Thoracic aorta (tissue), 2 donors: ENCODE measurements at regions not wholly inside any gene's neighbourhood (a gene's known extent, or its start where the extent isn't known, plus 50 kb on each side); places are given as distances from the start of the nearest gene placed in this dataset.
"Not testable (repeated sequence)": the region's sequence is repeated elsewhere in the genome, so short reads cannot be mapped to it uniquely, and the experiment has no call there.

Experiments
- ATAC-seq: fragments of 150-250 bp; one replicate; pipeline ENCODE4 v1.8.0; 2017; ENCODE audit warnings: low read depth; ENCODE audit not compliant: insufficient number of reproducible peaks, low FRiP score
- DNase-seq: peaks from one replicate; pipeline ENCODE4 v3.0.0-alpha.2; 2020; ENCODE audit warnings: low spot score
- H3K27ac ChIP-seq, 2 donors: fragments of 200-600 bp; sonication (generic); 1 replicate in 1 of 2; 2 replicates in 1 of 2; pipeline ENCODE4 v1.5.1; 2016; ENCODE audit warnings: mild to moderate bottlenecking in 2 of 2, moderate library complexity in 2 of 2
- H3K27me3 ChIP-seq: fragments of 200-600 bp; sonication (generic); replicated peaks from 2 replicates; pipeline ENCODE4 v1.6.0; 2016; ENCODE audit warnings: mild to moderate bottlenecking; ENCODE audit not compliant: insufficient read depth
- H3K36me3 ChIP-seq: fragments of 200-600 bp; sonication (generic); one replicate; pipeline ENCODE4 v1.5.1; 2016
- H3K4me1 ChIP-seq, 2 donors: fragments of 200-600 bp; sonication (generic); 1 replicate in 1 of 2; 2 replicates in 1 of 2; pipeline versions ENCODE4 v1.5.1 to v1.6.0; 2016; ENCODE audit warnings: low read depth in 2 of 2, mild to moderate bottlenecking in 1 of 2; ENCODE audit not compliant: control insufficient read depth in 1 of 2
- H3K4me3 ChIP-seq: fragments of 200-600 bp; sonication (generic); 2 replicates; pipeline ENCODE4 v1.5.1; 2016; ENCODE audit warnings: mild to moderate bottlenecking
- H3K9me3 ChIP-seq: fragments of 200-600 bp; sonication (generic); 2 replicates; pipeline ENCODE4 v1.5.1; 2016
- TF ChIP-seq, protein P1 (sequence below): fragments of 200-600 bp; sonication (generic); IDR thresholded peaks from one replicate; pipeline ENCODE4 v1.5.1; 2019; ENCODE audit warnings: antibody characterized with exemption

DNA sequence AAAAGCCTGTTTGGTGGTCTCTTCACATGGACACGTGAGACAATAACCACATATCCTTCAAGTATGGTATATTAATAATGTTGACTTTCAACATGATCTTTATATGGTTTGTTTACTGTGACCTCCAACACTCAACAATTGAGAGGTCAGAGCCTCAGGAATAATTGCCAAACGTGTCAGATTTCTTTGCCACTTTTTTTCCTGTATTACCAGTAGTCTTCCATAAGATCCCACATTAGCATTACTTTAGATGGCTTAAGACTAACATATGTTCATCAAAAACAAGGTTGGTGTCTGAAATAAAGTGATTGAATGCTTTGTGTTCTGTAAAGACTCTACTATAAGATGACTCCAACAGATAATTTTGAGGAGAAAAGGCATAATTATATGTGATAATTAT, 118.7 kb upstream of the F3 start:
- TF ChIP-seq, protein P1, sequence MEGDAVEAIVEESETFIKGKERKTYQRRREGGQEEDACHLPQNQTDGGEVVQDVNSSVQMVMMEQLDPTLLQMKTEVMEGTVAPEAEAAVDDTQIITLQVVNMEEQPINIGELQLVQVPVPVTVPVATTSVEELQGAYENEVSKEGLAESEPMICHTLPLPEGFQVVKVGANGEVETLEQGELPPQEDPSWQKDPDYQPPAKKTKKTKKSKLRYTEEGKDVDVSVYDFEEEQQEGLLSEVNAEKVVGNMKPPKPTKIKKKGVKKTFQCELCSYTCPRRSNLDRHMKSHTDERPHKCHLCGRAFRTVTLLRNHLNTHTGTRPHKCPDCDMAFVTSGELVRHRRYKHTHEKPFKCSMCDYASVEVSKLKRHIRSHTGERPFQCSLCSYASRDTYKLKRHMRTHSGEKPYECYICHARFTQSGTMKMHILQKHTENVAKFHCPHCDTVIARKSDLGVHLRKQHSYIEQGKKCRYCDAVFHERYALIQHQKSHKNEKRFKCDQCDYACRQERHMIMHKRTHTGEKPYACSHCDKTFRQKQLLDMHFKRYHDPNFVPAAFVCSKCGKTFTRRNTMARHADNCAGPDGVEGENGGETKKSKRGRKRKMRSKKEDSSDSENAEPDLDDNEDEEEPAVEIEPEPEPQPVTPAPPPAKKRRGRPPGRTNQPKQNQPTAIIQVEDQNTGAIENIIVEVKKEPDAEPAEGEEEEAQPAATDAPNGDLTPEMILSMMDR, result no peak
- no peak for ATAC-seq

DNA sequence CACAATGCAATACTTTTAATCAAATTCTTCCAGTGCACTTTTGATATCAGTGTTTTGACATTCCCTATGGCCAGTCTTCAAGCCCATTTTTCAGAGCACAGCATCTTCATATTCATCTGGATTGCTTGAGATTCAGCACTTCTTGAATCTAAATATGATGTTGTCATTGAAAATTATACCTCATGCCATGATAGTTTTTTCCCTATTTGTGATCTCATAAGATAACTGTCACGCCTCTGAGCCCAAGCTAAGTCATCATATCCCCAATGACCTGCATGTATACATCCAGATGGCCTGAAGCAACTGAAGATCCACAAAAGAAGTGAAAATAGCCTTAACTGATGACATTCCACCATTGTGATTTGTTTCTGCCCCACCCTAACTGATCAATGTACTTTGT, 117.6 kb upstream of the F3 start:
- not testable (repeated sequence) for H3K27me3 ChIP-seq, H3K27ac ChIP-seq, ATAC-seq, H3K36me3 ChIP-seq, DNase-seq, H3K4me3 ChIP-seq, H3K9me3 ChIP-seq
- peaks cover 5 to 25% of the 10 kb centered on the region in 2 donors for H3K4me1 ChIP-seq

More for the DNA sequence above, 118.7 kb upstream of the F3 start:
- H3K4me3 ChIP-seq, result no peak overlapping the region
- H3K27ac ChIP-seq, result no peak overlapping the region
- H3K36me3 ChIP-seq, result no peaks in the 10 kb centered on the region
- peaks cover 5 to 17% of the 10 kb centered on the region in 2 donors for H3K4me1 ChIP-seq
- DNase-seq, result no peak
- H3K9me3 ChIP-seq, result no peaks in the 10 kb centered on the region
- H3K27me3 ChIP-seq, result no peaks in the 10 kb centered on the region

DNA sequence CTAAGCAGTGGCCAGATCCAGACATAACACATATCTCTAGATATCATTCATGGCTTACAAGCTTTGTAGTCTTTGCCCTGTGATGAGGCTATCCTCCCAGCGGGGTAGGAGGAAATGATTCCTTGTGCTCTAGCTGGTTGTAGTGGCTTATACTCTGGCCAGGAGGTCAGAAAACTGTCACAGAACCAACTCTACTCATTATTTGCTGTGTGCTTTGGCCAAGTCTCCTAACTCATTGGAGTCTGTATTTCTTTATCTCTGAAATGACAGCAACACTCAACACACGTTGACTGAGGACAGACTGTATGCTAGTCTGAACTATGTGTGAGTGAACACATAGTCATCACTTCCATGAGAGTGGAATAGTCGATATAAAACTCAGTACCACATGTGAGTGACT, 116.7 kb upstream of the F3 start:
- Histone ChIP-seq H3K36me3 (no peaks in the 10 kb centered on the region), H3K27ac (no peak overlapping the region), H3K27me3 (no peaks in the 10 kb centered on the region), H3K9me3 (no peaks in the 10 kb centered on the region), H3K4me1 (peaks cover 5 to 35% of the 10 kb centered on the region in 2 donors), H3K4me3 (no peak overlapping the region)
- DNase-seq (peak; percentile 14), ATAC-seq (no peak)
- TF ChIP-seq, protein P1, result no peak

DNA sequence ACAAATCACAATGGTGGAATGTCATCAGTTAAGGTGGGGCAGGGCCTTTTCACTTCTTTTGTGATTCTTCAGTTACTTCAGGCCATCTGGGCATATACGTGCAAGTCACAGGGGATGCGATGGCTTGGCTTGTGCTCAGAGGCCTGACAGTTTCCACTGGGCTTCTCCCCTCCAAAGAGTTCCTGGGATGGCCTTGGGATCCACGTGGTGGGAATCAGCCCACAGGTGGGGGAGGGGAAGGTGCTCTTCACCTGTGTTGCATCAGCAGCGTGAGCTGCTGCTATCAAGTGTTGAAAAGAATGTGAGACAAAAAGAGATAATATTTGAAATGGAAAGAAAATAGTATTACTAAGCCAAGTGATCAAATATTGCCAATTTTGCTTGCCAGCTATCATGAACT, 116.2 kb upstream of the F3 start:
- ATAC-seq, H3K4me3 ChIP-seq, H3K9me3 ChIP-seq, H3K27ac ChIP-seq, H3K27me3 ChIP-seq, DNase-seq, H3K36me3 ChIP-seq: not testable (repeated sequence)
- peaks cover 5 to 35% of the 10 kb centered on the region in 2 donors for H3K4me1 ChIP-seq

DNA sequence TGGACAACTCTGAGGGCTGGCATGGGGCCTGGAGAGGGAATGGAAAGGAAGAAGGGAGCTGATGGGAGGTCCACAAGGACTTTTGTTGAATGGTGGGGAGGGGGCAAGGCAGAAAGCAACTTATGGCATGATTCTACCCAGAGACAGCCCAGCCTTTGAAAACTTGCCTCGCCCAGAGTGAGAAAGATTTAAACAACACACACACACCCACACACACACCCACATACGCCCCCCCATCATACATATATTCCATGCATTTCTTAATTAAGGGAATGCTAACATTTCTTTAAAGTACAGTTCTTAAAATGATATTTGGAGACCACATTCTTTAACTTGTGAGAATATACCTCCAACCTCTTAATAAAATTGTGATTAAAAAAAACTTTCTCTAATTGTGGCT, 115.4 kb upstream of the F3 start:
- Histone ChIP-seq H3K27ac (no peak overlapping the region), H3K4me1 (peaks cover 5 to 35% of the 10 kb centered on the region in 2 donors), H3K36me3 (no peaks in the 10 kb centered on the region), H3K9me3 (no peaks in the 10 kb centered on the region), H3K4me3 (no peak overlapping the region), H3K27me3 (no peaks in the 10 kb centered on the region)
- ATAC-seq, result no peak
- no peak for DNase-seq
- TF ChIP-seq, protein P1, result no peak

DNA sequence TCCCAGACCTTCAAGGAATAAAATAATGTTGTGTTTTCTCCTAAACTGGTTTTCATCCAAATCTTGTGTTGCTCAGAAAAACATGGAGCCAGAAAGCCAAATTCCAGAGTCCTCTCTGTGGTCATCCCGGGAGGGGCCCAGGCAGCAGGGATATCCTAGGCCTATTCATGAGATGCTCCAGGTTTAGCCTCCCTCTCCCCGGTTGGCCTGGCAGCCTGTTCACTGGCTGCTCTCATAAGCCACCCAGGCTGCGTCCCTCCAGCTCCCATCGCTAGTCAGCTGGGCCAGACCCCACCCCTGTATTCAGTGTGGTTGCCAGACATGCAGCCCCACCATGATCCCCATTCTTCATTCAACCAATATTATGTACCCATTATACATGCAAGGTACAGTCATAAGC, 113.4 kb upstream of the F3 start:
- peak overlapping the region in 1 of 2 donors; percentile 3 for H3K27ac ChIP-seq
- no peaks in the 10 kb centered on the region for H3K36me3 ChIP-seq
- no peak for ATAC-seq
- H3K9me3 ChIP-seq, result no peaks in the 10 kb centered on the region
- TF ChIP-seq, protein P1, result no peak
- DNase-seq, result no peak
- H3K4me3 ChIP-seq, result no peak overlapping the region
- H3K27me3 ChIP-seq, result no peaks in the 10 kb centered on the region
- H3K4me1 ChIP-seq, result peaks cover 0 to 29% of the 10 kb centered on the region in 2 donors
